ENCODE measurements at regions not wholly inside any gene's neighbourhood (a gene's known extent, or its start where the extent isn't known, plus 50 kb on each side); places are given as distances from the start of the nearest gene placed in this dataset.
"Not testable (repeated sequence)": the region's sequence is repeated elsewhere in the genome, so short reads cannot be mapped to it uniquely, and the experiment has no call there.

GRCh38 chr22:33971561-33971961, 51.3 kb upstream of the LARGE1 start:
- DNase-seq (ENCODE audit: low spot score) = no peak

DNA sequence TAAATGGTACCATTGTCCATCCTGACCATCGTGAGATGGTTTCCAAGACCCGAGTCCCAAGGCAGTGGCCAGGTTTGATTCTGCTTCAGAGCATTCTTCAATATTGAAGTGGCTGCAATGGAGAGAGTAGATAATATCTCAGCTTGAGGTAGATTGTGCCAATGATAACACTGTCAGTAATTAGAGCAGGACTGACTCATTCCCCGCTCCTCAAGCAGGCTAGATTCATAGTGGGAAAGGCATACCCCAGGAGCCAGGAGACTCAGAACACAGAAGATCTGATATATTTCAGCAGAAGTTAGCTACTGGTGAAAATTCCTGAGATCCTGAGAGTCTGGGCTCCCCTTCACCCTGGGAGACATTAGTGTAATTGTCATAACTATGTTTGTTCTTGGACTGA, 55.6 kb upstream of the LARGE1 start:
- DNase-seq (ENCODE audit: low spot score) = no peak

DNA sequence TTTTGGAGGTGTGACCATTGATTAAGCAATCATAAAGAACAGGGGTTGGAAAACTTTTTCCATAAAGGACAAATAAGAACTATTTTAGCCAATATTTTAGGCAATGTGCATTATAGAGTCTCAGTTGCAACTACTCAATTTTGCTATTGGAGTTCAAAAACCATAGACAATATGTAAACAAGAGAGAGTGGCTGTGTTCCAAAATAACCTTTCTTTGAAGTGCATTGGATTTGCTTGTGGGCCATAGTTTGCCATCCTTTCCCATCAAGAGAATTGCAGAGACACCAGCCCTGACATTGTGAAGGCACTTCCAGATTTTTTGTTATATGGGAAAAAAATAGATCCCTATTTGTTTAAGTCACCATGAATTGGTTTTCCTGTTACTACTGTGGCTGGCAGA, 63.3 kb upstream of the LARGE1 start:
- no peak for DNase-seq (ENCODE audit: low spot score)

DNA sequence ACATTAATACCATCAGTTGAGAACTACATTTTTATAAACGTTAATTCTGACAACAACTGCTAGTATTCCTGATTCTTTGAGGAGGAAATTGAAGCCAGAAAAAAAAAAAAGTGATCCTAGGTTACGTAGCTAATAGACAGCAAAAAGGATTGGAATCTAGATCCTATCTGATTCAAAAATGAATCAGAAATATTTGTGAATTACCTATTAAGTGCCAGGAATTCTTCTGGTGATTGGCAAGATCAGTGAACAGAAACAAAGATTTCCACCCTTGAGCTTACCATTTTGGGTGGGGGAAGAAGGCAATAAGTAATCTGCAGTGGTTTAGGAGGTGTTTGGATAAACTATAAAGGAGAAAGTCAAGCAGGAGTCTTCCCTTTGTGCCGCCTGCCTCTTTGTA, 63.9 kb upstream of the LARGE1 start:
- no peak for DNase-seq (ENCODE audit: low spot score)

DNA sequence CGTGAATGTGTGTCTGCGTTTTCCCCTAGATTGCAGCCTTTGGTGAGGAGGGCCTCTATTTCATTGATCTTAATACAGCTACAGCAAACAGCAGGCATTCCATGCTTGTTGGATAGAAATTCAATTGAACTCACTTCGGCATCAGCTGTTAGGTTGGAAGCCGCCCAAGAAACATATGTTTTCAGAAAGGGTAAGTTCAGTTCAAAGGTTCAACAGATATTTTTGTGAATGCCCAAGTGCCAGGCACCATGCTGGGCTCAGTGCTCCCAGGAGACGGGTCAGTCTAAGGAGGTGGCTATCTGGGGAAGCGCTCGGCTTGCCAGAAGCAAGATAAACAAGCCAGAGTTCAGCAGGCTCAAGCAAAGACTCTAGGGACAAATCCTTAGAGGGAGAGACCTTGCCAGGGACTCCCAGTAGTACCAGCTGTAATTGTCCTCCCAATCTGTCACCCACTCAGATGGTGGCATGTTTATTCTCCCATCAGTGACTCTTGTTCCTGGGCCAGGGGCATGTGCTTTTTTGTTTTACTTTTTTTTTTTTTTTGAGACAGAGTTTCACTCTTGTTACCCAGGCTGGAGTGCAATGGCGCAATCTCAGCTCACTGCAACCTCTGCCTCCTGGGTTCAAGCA, 64.5 kb upstream of the LARGE1 start:
- DNase-seq (ENCODE audit: low spot score) = no peak

DNA sequence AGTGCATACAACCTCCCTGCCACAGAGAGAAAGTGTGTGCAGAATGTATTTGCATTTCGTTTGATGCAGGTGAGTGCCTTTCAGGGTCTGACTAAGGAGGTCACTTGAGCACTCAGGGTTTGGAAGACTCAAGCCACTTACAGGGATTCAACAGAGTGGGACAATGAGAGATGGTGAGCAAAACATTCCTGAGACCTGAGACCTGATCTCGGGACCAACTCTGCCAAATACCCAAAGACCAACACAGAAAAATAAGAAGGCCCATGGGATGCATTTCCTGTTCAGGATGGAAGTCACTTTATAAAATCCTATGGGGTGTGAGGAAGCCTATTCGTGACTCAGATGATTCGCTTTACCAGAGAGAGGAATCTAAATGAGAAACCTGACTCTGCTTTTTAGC, 65.2 kb upstream of the LARGE1 start:
- no peak for DNase-seq (ENCODE audit: low spot score)

DNA sequence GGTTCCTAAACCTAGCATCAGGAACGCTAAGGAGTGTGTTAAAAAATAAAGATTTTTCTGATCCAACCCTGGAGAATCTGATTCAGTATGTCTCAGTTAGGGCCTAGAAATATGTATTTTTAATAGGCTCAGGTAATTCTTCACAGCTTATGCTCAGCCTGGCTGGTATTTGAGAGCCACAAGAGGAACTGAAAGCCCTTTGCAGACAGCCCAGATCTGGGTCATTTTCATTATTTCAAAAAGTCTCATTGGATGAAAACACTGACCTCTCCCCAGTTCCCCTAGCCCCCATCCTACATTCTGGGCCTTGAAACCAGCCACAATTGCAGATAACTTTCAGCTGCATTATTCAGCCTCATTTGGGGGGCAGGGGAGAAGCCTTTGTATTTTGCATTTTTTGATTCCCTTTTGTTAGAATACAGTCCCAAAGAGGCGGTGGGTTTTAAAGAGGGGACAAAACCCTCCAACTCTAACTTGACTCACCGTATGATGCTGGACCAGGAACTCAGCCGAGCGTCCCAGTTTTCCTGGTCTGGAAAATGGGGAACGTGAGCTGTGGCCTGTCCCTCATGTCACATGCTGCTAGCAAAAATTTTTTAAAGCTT, 66.0 kb upstream of the LARGE1 start:
- no peak for DNase-seq (ENCODE audit: low spot score)

DNA sequence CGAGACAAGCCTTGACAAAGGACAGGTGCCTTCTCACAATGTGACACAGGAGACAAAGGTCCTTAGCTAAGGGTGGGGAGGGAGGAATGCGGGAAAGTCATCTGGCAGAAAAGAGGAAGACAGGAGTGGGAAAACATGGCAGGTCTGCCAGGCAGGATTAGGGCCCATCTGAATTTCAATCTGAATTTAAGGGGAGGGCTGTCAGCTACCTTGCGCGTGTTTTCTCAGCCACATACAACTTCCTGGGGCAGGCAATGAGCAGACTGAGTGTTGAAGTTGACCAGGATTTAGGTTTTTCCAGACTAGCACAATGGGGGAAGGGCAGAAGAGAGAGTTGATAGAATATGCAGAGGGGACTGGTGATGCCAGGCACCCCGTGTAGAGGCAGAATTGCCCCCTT, 66.7 kb upstream of the LARGE1 start:
- no peak for DNase-seq (ENCODE audit: low spot score)

GRCh38 chr22:33989263-33989662, 69.0 kb upstream of the LARGE1 start:
- not testable (repeated sequence) for DNase-seq (ENCODE audit: low spot score)

- DNase-seq (ENCODE audit: low spot score) = no peak
Observed at GRCh38 chr22:33991620-33992019, 71.3 kb upstream of the LARGE1 start.

DNA sequence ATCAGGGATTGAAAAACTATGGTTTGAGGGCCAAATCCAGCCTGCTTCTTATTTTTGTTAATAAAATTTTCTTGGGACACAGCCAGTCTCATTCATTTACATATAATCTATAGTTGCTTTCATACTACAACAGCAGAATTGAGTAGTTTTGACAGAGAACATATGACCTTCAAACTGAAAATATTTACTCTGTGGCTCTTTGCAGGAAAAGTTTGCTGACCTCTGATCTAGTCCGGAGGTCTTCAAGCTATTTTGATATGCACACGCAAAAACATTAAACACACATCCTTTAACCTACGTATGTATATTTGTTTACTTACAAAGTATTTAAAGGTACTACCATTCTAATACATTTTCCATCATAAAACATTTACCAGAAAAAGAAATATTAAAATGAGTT, 76.5 kb upstream of the LARGE1 start:
- DNase-seq (ENCODE audit: low spot score) = no peak

- no peak for DNase-seq (ENCODE audit: low spot score)
Observed at GRCh38 chr22:34000879-34001526, 80.7 kb upstream of the LARGE1 start.

DNA sequence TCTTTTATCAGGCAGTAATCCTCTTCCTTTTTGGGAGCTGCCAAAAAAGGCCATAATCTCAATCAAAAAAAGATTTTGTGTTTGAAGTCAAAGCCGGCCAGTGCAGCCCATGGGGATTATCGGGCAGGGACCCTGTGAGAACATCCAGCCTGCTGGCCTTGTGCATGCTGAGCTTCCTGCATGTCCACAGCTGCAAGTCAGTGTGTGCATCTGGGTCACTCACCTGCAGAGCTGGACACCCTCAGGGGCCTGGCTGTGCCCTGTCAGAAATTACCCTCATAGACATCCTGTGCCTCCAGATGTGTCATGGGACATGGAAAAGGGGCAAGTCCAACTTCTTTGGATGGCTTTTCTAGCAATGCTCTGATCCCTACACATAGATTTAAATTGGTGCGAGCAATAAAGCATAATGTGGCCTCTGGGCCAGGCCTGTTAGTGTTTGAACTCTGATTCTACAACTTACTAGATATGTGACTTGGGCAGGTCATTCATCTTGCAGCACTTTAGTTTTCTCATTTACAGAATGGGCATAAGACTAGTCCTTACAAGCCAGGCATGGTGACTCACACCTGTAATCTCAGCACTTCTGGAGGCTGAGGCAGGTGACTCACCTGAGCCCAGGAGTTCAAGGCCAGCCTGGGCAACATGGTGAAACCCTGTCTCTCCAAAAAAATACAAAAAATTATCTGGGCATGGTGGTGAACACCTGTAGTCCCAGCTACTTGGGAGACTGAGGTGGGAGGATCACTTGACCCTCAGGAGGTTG, 81.6 kb upstream of the LARGE1 start:
- no peak for DNase-seq (ENCODE audit: low spot score)

DNA sequence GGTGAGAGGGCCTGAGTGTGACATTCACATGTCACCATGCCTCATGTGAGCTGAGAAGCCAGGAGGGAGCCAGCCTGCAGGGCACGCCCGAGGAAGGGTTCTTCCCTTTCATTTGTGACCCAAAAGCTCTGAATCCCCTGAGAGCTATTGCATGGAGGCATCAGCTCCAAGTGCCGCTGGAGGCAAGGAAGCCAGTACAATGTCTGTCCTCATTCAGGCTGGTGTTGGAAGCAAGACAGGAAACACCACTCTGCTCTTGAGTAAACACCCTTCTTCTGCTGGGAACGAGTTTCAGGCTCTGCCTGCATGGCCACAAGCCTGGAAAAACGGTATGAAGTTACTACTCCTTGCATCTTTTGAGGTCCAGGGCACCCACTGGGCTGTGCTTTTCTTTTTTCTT, 83.8 kb upstream of the LARGE1 start:
- no peak for DNase-seq (ENCODE audit: low spot score)

GRCh38 chr22:34010259-34010658, 90.0 kb upstream of the LARGE1 start:
- no peak for DNase-seq (ENCODE audit: low spot score)

- DNase-seq (ENCODE audit: low spot score) = no peak
Observed at GRCh38 chr22:34015642-34016041, 95.4 kb upstream of the LARGE1 start.

DNA sequence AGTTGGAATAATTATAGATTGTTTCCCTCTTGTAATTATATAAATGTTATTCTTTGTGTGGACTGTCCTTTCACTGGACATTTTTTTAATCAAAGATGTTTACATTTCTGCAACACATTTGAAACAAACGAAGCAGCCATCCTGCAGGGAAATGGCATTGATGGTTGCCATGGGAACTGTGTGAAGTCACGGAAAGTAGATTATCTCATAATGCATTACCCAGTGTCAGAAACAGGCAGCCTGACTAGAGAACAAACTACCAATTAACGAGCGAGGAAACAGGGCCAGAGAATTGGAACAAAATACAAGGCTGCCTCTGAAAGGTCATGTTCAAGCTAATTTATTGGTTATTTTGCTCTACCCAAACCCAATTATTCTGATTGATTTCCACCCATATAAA, 96.9 kb upstream of the LARGE1 start:
- DNase-seq (ENCODE audit: low spot score) = no peak

- DNase-seq (ENCODE audit: low spot score) = no peak
Observed at GRCh38 chr22:34019190-34019845, 99.0 kb upstream of the LARGE1 start.

DNA sequence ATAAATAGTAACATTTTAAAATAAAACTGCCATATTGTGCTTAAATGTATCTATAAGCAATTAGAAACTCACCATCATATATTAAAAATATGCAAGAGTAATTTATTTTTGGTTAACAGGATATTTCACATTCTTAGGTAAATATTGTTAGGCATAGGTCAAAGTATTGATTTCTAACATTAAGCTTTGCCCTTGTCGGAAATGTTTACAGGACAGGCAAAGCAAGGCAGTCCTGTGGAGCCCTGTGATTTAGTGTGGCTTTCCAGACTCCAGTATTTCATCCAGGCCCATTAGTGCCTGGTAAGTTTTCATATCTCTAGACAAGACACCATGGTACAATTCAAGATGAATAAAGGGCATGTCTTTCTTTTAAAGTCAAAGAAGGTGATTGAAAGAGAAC, 114.9 kb upstream of the LARGE1 start:
- no peak for DNase-seq (ENCODE audit: low spot score)

DNA sequence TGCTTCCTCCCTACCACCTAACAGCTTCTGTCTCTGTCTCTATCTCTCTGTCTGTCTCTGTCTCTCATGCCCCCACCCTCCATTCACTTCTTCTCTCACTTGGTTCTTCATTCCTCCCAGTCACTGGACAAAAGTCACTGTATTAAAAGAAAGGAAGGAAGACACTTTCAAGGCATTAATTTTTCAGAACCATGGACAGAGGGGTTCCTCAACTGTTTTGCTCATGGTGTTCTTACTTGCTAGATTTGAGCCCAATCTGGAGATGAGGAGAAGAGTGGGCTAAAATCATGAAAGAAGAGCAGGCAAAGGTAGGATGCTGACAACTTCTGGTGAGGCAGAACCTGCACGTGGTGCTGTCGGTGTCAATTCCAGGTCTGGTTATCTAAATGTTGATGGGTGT, 116.7 kb upstream of the LARGE1 start:
- peak; percentile 15 for DNase-seq (ENCODE audit: low spot score)

DNA sequence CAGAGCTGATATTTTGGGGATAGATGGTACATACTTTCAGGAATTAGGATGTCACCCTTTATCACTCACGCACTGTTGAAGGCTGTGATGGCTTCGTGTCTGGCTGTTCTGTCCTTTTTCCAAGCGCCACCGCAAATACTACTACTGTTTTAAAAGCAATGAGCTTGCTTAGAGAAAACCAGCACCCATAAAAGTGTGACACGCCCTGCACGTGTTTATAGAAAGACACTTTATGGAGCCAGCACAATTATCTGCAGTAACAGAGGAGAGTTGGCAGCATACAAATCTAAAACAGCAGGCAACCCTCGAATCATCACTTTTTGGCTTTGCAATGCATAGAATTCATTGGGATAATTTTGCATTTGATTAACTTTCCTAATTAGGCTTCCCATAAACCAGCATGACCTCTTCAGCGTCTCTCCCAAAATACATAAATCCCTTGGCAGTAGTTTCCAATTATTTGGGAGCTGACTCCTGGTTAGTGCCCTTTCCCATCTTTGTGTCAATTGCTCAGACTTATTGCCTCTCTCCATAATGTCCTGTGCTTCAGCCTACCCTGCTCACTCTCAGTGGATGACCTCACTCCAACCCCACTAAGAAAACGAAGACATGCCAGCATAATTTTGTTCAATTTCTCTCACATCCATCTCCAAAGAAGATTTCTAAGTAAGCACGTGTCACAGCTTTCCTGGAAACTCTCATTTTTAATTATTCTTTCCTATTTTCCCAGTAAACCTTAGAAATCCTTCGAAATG, 118.7 kb upstream of the LARGE1 start:
- no peak for DNase-seq (ENCODE audit: low spot score)

- DNase-seq (ENCODE audit: low spot score) = no peak
Observed at GRCh38 chr22:34045311-34045710, 125.0 kb upstream of the LARGE1 start.
